HepG2 (cell line): ENCODE measurements at regions not wholly inside any gene's neighbourhood (a gene's known extent, or its start where the extent isn't known, plus 50 kb on each side); places are given as distances from the start of the nearest gene placed in this dataset.
A peak's percentile ranks its signal among the peaks of the same experiment; 100 is the strongest.

Source experiments
- ATAC-seq: fragments of 200-7000 bp; cut with Tn5 transposase; 3 replicates; pipeline ENCODE4 v1.9.1; 2020; ENCODE audit warnings: mild to moderate bottlenecking, moderate library complexity
- BruUV-seq: library from RNA; stranded (reverse); fragments of 400-500 nt; replicated peaks from 2 replicates; lab custom pipeline; 2021; lab: Mats Ljungman, UMichigan
- CTCF ChIA-PET: fragments of 300-600 bp; formaldehyde crosslinking; extraction: SDS; loops from one replicate; lab custom pipeline; 2021; ENCODE audit warnings: low total read pairs, inconsistent platforms, low intra/inter-chr PET ratio; lab: Yijun Ruan, JAX
- POLR2A ChIA-PET: fragments of 350-600 bp; sonication (Branson Sonifier 250); formaldehyde crosslinking; loops from one replicate; lab custom pipeline; 2020; ENCODE audit warnings: antibody characterized with exemption, inconsistent platforms; lab: Yijun Ruan, JAX
- DNase-seq: peaks from one replicate; pipeline ENCODE4 v3.0.0-alpha.2; 2015; ENCODE audit warnings: low spot score
- FAIRE-seq: peaks from 3 replicates; lab custom pipeline; 2011; peaks lifted over from hg19 to GRCh38; lab: Jason Lieb, UNC
- H2AFZ ChIP-seq: one replicate; pipeline ENCODE4 v1.6.1; 2011; ENCODE audit warnings: low read length, inconsistent platforms
- H3K27ac ChIP-seq: fragments of 300-600 bp; 3 replicates; pipeline ENCODE4 v1.8.0; 2011; ENCODE audit warnings: mixed run types, mild to moderate bottlenecking, mixed read lengths, low read length, inconsistent platforms; ENCODE audit not compliant: insufficient read depth; ENCODE audit errors: extremely low read length
- H3K27me3 ChIP-seq, 2 experiments: fragments of 200-600 bp in 1 of 2; 2 replicates in 1 of 2; 3 replicates in 1 of 2; pipeline versions ENCODE4 v1.6.0 to v1.8.0; 2011; ENCODE audit warnings: low read length in 2 of 2, mild to moderate bottlenecking in 2 of 2, moderate library complexity in 2 of 2, inconsistent platforms in 1 of 2; ENCODE audit not compliant: insufficient read depth in 2 of 2, control insufficient read depth in 1 of 2
- H3K36me3 ChIP-seq, 2 experiments: fragments of 200-600 bp in 1 of 2; replicated peaks in 1 of 2; 2 replicates in 1 of 2; 3 replicates in 1 of 2; pipeline versions ENCODE4 v1.5.1 to v1.8.0; 2011; ENCODE audit warnings: low read length in 2 of 2, inconsistent platforms in 1 of 2; ENCODE audit not compliant: insufficient read depth in 2 of 2, control insufficient read depth in 1 of 2
- H3K4me1 ChIP-seq: 2 replicates; pipeline ENCODE4 v1.5.1; 2012; ENCODE audit warnings: low read length, inconsistent platforms; ENCODE audit not compliant: insufficient read depth
- H3K4me2 ChIP-seq: 2 replicates; pipeline ENCODE4 v1.6.0; 2011; ENCODE audit warnings: low read depth, low read length, inconsistent platforms
- H3K4me3 ChIP-seq, 3 experiments: fragments of 200-600 bp in 1 of 3; sonication (generic), shearing (Covaris generic) in 1 of 3; replicated peaks in 1 of 3; 2 replicates each; pipeline ENCODE4 v1.5.1; 2011 to 2016; ENCODE audit warnings: low read length in 3 of 3, inconsistent platforms in 2 of 3, low read depth in 2 of 3, mild to moderate bottlenecking in 2 of 3, control low read depth in 1 of 3, mixed read lengths in 1 of 3; ENCODE audit not compliant: insufficient read depth in 1 of 3
- H3K79me2 ChIP-seq: one replicate; pipeline ENCODE4 v1.6.1; 2011; ENCODE audit warnings: low read length, inconsistent platforms; ENCODE audit not compliant: insufficient read depth
- H3K9ac ChIP-seq: 2 replicates; pipeline ENCODE4 v1.6.0; 2011; ENCODE audit warnings: mild to moderate bottlenecking, low read depth, low read length, inconsistent platforms; ENCODE audit not compliant: insufficient read depth
- H3K9me3 ChIP-seq: 2 replicates; pipeline ENCODE4 v1.5.1; 2012; ENCODE audit warnings: mild to moderate bottlenecking, low read length
- H4K20me1 ChIP-seq: 2 replicates; pipeline ENCODE4 v1.6.0; 2011; ENCODE audit warnings: inconsistent platforms, mild to moderate bottlenecking, low read length, moderate library complexity; ENCODE audit not compliant: insufficient read depth
- CTCF ChIP-seq: sonication (generic); formaldehyde crosslinking; IDR thresholded peaks from 2 replicates; pipeline ENCODE4 v1.5.0; 2020; ENCODE audit warnings: mild to moderate bottlenecking, missing genetic modification reagents, moderate library complexity
- GTF3A ChIP-seq: sonication (generic); formaldehyde crosslinking; conservative IDR thresholded peaks from 2 replicates; pipeline ENCODE4 v1.4.0; 2020; ENCODE audit warnings: mild to moderate bottlenecking, missing genetic modification reagents
- POLR2G ChIP-seq: fragments of 200-400 bp; formaldehyde crosslinking; IDR thresholded peaks from 2 replicates; pipeline ENCODE4 v1.6.1; 2018; ENCODE audit warnings: mild to moderate bottlenecking, low read depth, low read length, moderate library complexity
- REST ChIP-seq, 2 experiments: IDR thresholded peaks; 2 replicates each; pipeline ENCODE4 v1.6.1; 2011 to 2012; ENCODE audit warnings: low read length in 2 of 2, borderline replicate concordance in 1 of 2, low read depth in 1 of 2, mild to moderate bottlenecking in 1 of 2, moderate library complexity in 1 of 2
- STAG1 ChIP-seq: sonication (generic); formaldehyde crosslinking; IDR thresholded peaks from 2 replicates; pipeline ENCODE4 v1.4.0; 2020; ENCODE audit warnings: missing genetic modification reagents
- TCF7 ChIP-seq: sonication (generic); IDR thresholded peaks from 2 replicates; pipeline ENCODE4 v1.6.1; 2016; ENCODE audit warnings: antibody characterized with exemption, low read depth
- TEAD3 ChIP-seq: optimal IDR thresholded peaks from 2 replicates; pipeline ENCODE3; 2016; ENCODE audit warnings: borderline replicate concordance
- ZBTB4 ChIP-seq: sonication (generic); formaldehyde crosslinking; IDR thresholded peaks from 2 replicates; pipeline ENCODE4 v1.4.0; 2020; ENCODE audit warnings: missing genetic modification reagents, mild to moderate bottlenecking, borderline replicate concordance
- ZNF574 ChIP-seq: sonication (generic); formaldehyde crosslinking; IDR thresholded peaks from 2 replicates; pipeline ENCODE4 v1.4.0; 2020; ENCODE audit warnings: missing genetic modification reagents
- WGBS: methylation state at CpG from one replicate; pipeline ENCODE4 v1.1.6; 2017; ENCODE audit warnings: low lambda C conversion rate; 5-methylcytosine and 5-hydroxymethylcytosine counted together
- in situ Hi-C: cut with HindIII; loops from 2 replicates; pipeline ENCODE4 v1.10.0; 2017; ENCODE audit warnings: low pct_unique_long_range_greater_than_20kb; ENCODE audit not compliant: extremely low pct_ligation_motif_present
- intact Hi-C: fragments of 100-400 bp; cut with micrococcal nuclease; formaldehyde crosslinking; loops from one replicate; pipeline ENCODE4 v1.10.0; 2022; ENCODE audit not compliant: unreplicated experiment

GRCh38 chr3:11933529-11933928 lies 70.7 kb upstream of the SYN2 start (continued):
- no peak for TF ChIP-seq ZNF574 (CRISPR knock-in tag)

GRCh38 chr3:11944052-11944673 lies 60.0 kb upstream of the SYN2 start:
- no peaks in the 10 kb centered on the region for H3K36me3 ChIP-seq
- no peak overlapping the region for H3K4me2 ChIP-seq
- intact Hi-C loops, result loop anchor here (2.0 kb wide), 1 partner anchor 103 kb away; no protein-coding TSS in a partner anchor
- no peak overlapping the region for H3K4me3 ChIP-seq
- DNase-seq, result peak; percentile 37
- no peaks in the 10 kb centered on the region for H3K9me3 ChIP-seq
- H3K79me2 ChIP-seq, result no peaks in the 10 kb centered on the region
- in situ Hi-C loops, result no loop called here
- H3K27me3 ChIP-seq, result 0 out of 5 replicates have a peak, but pooled peaks cover 0 to 4% of the 10 kb centered on the region in 2 experiments
- H2AFZ ChIP-seq, result no peak overlapping the region
- H3K27ac ChIP-seq, result no peak overlapping the region
- WGBS, result 0% methylated on average over 7 of the region's 7 CpGs
- ChIA-PET POLR2A (no interaction called here), CTCF (interaction anchor here (0.8 kb wide), 1 partner anchor 232 kb away, joined by 5 read pairs; no protein-coding TSS in a partner anchor)
- ATAC-seq, result peak; percentile 92
- no TSS peak for BruUV-seq
- TF ChIP-seq POLR2G, result no peak
- TF ChIP-seq TCF7, result peak; percentile 30; the same call in 1 of the 2 replicates
- peak; percentile 19 for TF ChIP-seq TEAD3 (CRISPR knock-in tag)
- peak; percentile 80 for TF ChIP-seq CTCF (CRISPR knock-in tag)
- TF ChIP-seq GTF3A (CRISPR knock-in tag), result no peak
- peak; percentile 63 for TF ChIP-seq STAG1 (CRISPR knock-in tag)
- TF ChIP-seq REST (IDR thresholded peaks at IDR 0.05; ENCODE audit: borderline replicate concordance in 1 of 2, low read depth in 1 of 2, low read length in 2 of 2), result no peak
- TF ChIP-seq ZBTB4 (CRISPR knock-in tag), result no peak
- FAIRE-seq, result peak; percentile 68
- H4K20me1 ChIP-seq, result no peaks in the 10 kb centered on the region
- H3K9ac ChIP-seq, result no peak overlapping the region
- no peaks in the 10 kb centered on the region for H3K4me1 ChIP-seq
